NOMO-1 (cell line): ENCODE measurements at regions not wholly inside any gene's neighbourhood (a gene's known extent, or its start where the extent isn't known, plus 50 kb on each side); places are given as distances from the start of the nearest gene placed in this dataset.

ENCODE experiments used
- DNase-seq, 2 experiments: peaks; one replicate each; lab custom pipeline; 2025; ENCODE audit not compliant: unreplicated experiment in 2 of 2; lab: John Stamatoyannopoulos, UW

GRCh38 chr12:113659015-113659414 lies 187.3 kb upstream of the LHX5 start:
- no peak for DNase-seq

GRCh38 chr12:113658006-113658655 lies 186.5 kb upstream of the LHX5 start:
- no peak for DNase-seq

- no peak for DNase-seq
Observed at GRCh38 chr12:113655919-113656318, 184.2 kb upstream of the LHX5 start.

- no peak for DNase-seq
Observed at GRCh38 chr12:113655479-113655878, 183.8 kb upstream of the LHX5 start.

- no peak for DNase-seq
Observed at GRCh38 chr12:113651662-113652061, 180.0 kb upstream of the LHX5 start.

GRCh38 chr12:113650476-113650875 lies 178.8 kb upstream of the LHX5 start:
- DNase-seq: no peak

GRCh38 chr12:113649256-113649830 lies 177.7 kb upstream of the LHX5 start:
- no peak for DNase-seq

GRCh38 chr12:113647048-113647447 lies 175.4 kb upstream of the LHX5 start:
- no peak for DNase-seq

GRCh38 chr12:113645603-113646002 lies 173.9 kb upstream of the LHX5 start:
- DNase-seq: no peak

GRCh38 chr12:113645183-113645582 lies 173.5 kb upstream of the LHX5 start:
- DNase-seq: no peak

GRCh38 chr12:113643177-113643974 lies 171.7 kb upstream of the LHX5 start:
- no peak for DNase-seq

GRCh38 chr12:113642672-113643071 lies 171.0 kb upstream of the LHX5 start:
- no peak for DNase-seq

GRCh38 chr12:113642216-113642615 lies 170.5 kb upstream of the LHX5 start:
- no peak for DNase-seq

GRCh38 chr12:113641426-113642030 lies 169.9 kb upstream of the LHX5 start:
- no peak for DNase-seq

GRCh38 chr12:113640837-113641236 lies 169.2 kb upstream of the LHX5 start:
- no peak for DNase-seq

- no peak for DNase-seq
Observed at GRCh38 chr12:113639474-113639873, 167.8 kb upstream of the LHX5 start.

GRCh38 chr12:113638460-113638775 lies 166.7 kb upstream of the LHX5 start:
- DNase-seq: no peak

- DNase-seq: no peak
Observed at GRCh38 chr12:113634982-113635381, 163.3 kb upstream of the LHX5 start.

GRCh38 chr12:113634474-113634873 lies 162.8 kb upstream of the LHX5 start:
- DNase-seq: no peak

- DNase-seq: no peak
Observed at GRCh38 chr12:113633678-113634332, 162.1 kb upstream of the LHX5 start.

- no peak for DNase-seq
Observed at GRCh38 chr12:113630625-113631024, 159.0 kb upstream of the LHX5 start.
